Prostate gland (tissue), 2 donors: ENCODE measurements at regions not wholly inside any gene's neighbourhood (a gene's known extent, or its start where the extent isn't known, plus 50 kb on each side); places are given as distances from the start of the nearest gene placed in this dataset.

Source experiments
- CTCF ChIP-seq, 4 experiments: fragments of 200-600 bp in 2 of 4; fragments of 450-650 bp in 2 of 4; sonication (generic) in 2 of 4; IDR thresholded peaks; 1 replicate in 3 of 4; 2 replicates in 1 of 4; pipeline ENCODE4 v1.5.1; 2016 to 2019; ENCODE audit warnings: antibody characterized with exemption in 4 of 4, mild to moderate bottlenecking in 2 of 4, moderate library complexity in 2 of 4
- POLR2A ChIP-seq: fragments of 450-650 bp; IDR thresholded peaks from one replicate; pipeline ENCODE4 v1.6.1; 2016; ENCODE audit warnings: antibody characterized with exemption, mild to moderate bottlenecking
- POLR2AphosphoS5 ChIP-seq: sonication (generic); formaldehyde crosslinking; IDR thresholded peaks from one replicate; pipeline ENCODE4 v1.6.1; 2017; ENCODE audit warnings: antibody characterized with exemption

- TF ChIP-seq CTCF (IDR thresholded peaks at IDR 0.05) (no peak), POLR2AphosphoS5 (no peak), POLR2A (no peak)
Measured at GRCh38 chr9:25994605-25995004, 316.4 kb upstream of the TUSC1 start.
